A673 (cell line): ENCODE measurements at regions not wholly inside any gene's neighbourhood (a gene's known extent, or its start where the extent isn't known, plus 50 kb on each side); places are given as distances from the start of the nearest gene placed in this dataset.

Source experiments
- BruUV-seq: library from RNA; stranded (reverse); fragments of 400-500 nt; replicated peaks from 2 replicates; lab custom pipeline; 2021; lab: Mats Ljungman, UMichigan
- CTCF ChIA-PET: fragments of 300-600 bp; sonication (Branson Sonifier 250); formaldehyde crosslinking; loops from one replicate; lab custom pipeline; 2022; ENCODE audit warnings: antibody characterized with exemption; lab: Charles Lee
- POLR2A ChIA-PET: fragments of 300-600 bp; sonication (Branson Sonifier 250); formaldehyde crosslinking; loops from one replicate; lab custom pipeline; 2022; ENCODE audit warnings: antibody characterized with exemption; ENCODE audit not compliant: low non-redundant PET; lab: Charles Lee
- DNase-seq: peaks from one replicate; pipeline ENCODE4 v3.0.0-alpha.2; 2015; ENCODE audit warnings: low spot score
- H3K27ac ChIP-seq: fragments of 200-600 bp; sonication (generic); 2 replicates; pipeline ENCODE4 v1.5.1; 2016; ENCODE audit warnings: mixed run types, low read depth, mild to moderate bottlenecking, mixed read lengths, antibody characterized with exemption, low read length; ENCODE audit not compliant: poor library complexity, severe bottlenecking
- H3K27me3 ChIP-seq: fragments of 200-600 bp; sonication (generic); replicated peaks from 2 replicates; pipeline ENCODE4 v1.6.1; 2017; ENCODE audit warnings: mixed run types, low read depth, mild to moderate bottlenecking, mixed read lengths, antibody characterized with exemption, low read length; ENCODE audit not compliant: insufficient read depth, poor library complexity
- H3K36me3 ChIP-seq: fragments of 200-600 bp; sonication (generic); 2 replicates; pipeline ENCODE4 v1.6.1; 2016; ENCODE audit warnings: mixed run types, mild to moderate bottlenecking, mixed read lengths, antibody characterized with exemption, low read length; ENCODE audit not compliant: insufficient read depth, poor library complexity, severe bottlenecking
- H3K4me1 ChIP-seq: fragments of 200-600 bp; sonication (generic); 2 replicates; pipeline ENCODE4 v1.6.1; 2017; ENCODE audit warnings: mixed run types, mild to moderate bottlenecking, mixed read lengths, antibody characterized with exemption, low read length; ENCODE audit not compliant: insufficient read depth, poor library complexity, severe bottlenecking
- H3K4me3 ChIP-seq: fragments of 200-600 bp; sonication (generic); 2 replicates; pipeline ENCODE4 v1.5.1; 2016; ENCODE audit warnings: low read depth, mixed run types, mild to moderate bottlenecking, mixed read lengths, low read length; ENCODE audit not compliant: poor library complexity, severe bottlenecking
- H3K9me3 ChIP-seq: fragments of 200-600 bp; sonication (generic); 2 replicates; pipeline ENCODE4 v1.6.1; 2016; ENCODE audit warnings: mixed run types, low read depth, mild to moderate bottlenecking, mixed read lengths, antibody characterized with exemption, low read length; ENCODE audit not compliant: poor library complexity, severe bottlenecking
- CTCF ChIP-seq: fragments of 300-800, 200-600 bp; sonication (generic); conservative IDR thresholded peaks from 2 replicates; pipeline ENCODE4 v1.5.1; 2017; ENCODE audit warnings: low read depth, mild to moderate bottlenecking, antibody characterized with exemption, low read length, moderate library complexity, mixed read lengths
- EZH2 ChIP-seq: fragments of 200-600 bp; sonication (generic); IDR thresholded peaks from 2 replicates; pipeline ENCODE4 v1.6.1; 2017; ENCODE audit warnings: borderline replicate concordance, low read depth, mild to moderate bottlenecking, mixed read lengths, antibody characterized with exemption, low read length; ENCODE audit not compliant: poor library complexity, severe bottlenecking
- intact Hi-C: fragments of 100-400 bp; cut with micrococcal nuclease; formaldehyde crosslinking; loops from one replicate; pipeline ENCODE4 v1.10.0; 2022; ENCODE audit not compliant: unreplicated experiment

- ChIA-PET POLR2A (no interaction called here), CTCF (no interaction called here)
- Histone ChIP-seq H3K9me3 (peaks cover 2% of the 10 kb centered on the region), H3K4me3 (no peak overlapping the region), H3K27me3 (no peaks in the 10 kb centered on the region), H3K36me3 (no peaks in the 10 kb centered on the region), H3K27ac (no peak overlapping the region), H3K4me1 (no peaks in the 10 kb centered on the region)
- BruUV-seq = no TSS peak
- TF ChIP-seq CTCF (no peak), EZH2 (no peak)
- intact Hi-C loops = no loop called here
- no peak for DNase-seq
Observed at GRCh38 chrX:22527302-22527701, 254.6 kb downstream of the CBLL2 start.

GRCh38 chrX:22533898-22534297, 261.2 kb downstream of the CBLL2 start:
- no peak for DNase-seq
- intact Hi-C loops = no loop called here
- Histone ChIP-seq H3K27me3 (no peaks in the 10 kb centered on the region), H3K36me3 (no peaks in the 10 kb centered on the region), H3K27ac (no peak overlapping the region), H3K4me3 (no peak overlapping the region), H3K9me3 (no peaks in the 10 kb centered on the region), H3K4me1 (no peaks in the 10 kb centered on the region)
- BruUV-seq = no TSS peak
- TF ChIP-seq CTCF = no peak
- TF ChIP-seq EZH2 = no peak
- ChIA-PET POLR2A (no interaction called here), CTCF (no interaction called here)

DNA sequence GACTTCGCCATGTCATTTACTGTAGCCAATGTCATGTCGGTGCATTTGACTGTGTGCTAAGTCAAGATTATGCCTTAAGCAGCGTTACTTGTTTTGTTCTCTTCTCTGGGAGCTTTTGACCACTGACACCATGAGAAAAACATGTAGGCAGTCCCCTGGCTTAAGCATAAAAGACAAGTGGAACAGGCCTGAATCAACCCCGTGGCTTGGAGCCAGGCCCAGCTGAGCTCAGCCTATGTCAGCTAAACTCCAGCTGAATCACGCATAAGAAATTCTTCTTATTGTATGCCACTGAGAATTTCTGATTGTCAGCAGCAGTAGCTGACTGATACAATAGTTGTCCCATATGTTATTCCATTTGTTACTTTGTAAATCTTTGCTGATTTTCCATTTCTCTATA, 261.9 kb downstream of the CBLL2 start:
- Histone ChIP-seq H3K9me3 (no peaks in the 10 kb centered on the region), H3K4me3 (no peak overlapping the region), H3K27ac (no peak overlapping the region), H3K4me1 (no peaks in the 10 kb centered on the region), H3K27me3 (no peaks in the 10 kb centered on the region), H3K36me3 (no peaks in the 10 kb centered on the region)
- ChIA-PET CTCF (no interaction called here), POLR2A (no interaction called here)
- DNase-seq = peak; percentile 5
- intact Hi-C loops = no loop called here
- no TSS peak for BruUV-seq
- TF ChIP-seq EZH2 = no peak
- TF ChIP-seq CTCF = no peak
